ENCODE measurements at regions not wholly inside any gene's neighbourhood (a gene's known extent, or its start where the extent isn't known, plus 50 kb on each side); places are given as distances from the start of the nearest gene placed in this dataset.
"Not testable (repeated sequence)": the region's sequence is repeated elsewhere in the genome, so short reads cannot be mapped to it uniquely, and the experiment has no call there.

DNA sequence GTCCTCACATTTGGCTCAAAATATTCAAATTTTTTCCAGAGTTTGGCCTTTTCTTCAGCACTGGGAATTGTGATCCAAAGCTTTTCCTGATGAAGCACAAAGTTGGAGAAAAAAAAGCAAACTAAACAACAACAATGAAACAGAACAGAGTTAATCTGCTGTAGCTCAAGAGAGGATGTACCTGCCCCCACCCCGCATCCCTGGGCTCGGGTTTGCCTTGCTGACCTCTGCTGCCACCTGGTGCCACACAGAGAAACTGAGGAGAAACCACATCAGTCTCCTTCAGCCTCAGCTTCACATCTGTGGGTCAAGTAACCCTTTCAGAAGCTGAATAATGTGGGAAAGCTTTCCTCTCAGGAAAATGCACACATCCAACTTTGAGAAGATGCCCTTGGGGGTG, 290.4 kb downstream of the RTP5 start:
- TF ChIP-seq, protein P1, sequence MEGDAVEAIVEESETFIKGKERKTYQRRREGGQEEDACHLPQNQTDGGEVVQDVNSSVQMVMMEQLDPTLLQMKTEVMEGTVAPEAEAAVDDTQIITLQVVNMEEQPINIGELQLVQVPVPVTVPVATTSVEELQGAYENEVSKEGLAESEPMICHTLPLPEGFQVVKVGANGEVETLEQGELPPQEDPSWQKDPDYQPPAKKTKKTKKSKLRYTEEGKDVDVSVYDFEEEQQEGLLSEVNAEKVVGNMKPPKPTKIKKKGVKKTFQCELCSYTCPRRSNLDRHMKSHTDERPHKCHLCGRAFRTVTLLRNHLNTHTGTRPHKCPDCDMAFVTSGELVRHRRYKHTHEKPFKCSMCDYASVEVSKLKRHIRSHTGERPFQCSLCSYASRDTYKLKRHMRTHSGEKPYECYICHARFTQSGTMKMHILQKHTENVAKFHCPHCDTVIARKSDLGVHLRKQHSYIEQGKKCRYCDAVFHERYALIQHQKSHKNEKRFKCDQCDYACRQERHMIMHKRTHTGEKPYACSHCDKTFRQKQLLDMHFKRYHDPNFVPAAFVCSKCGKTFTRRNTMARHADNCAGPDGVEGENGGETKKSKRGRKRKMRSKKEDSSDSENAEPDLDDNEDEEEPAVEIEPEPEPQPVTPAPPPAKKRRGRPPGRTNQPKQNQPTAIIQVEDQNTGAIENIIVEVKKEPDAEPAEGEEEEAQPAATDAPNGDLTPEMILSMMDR (IDR thresholded peaks at IDR 0.05), result peak in 2 of 3 donors; percentile 22 to 38
- not testable (repeated sequence) for TF ChIP-seq POLR2AphosphoS5, POLR2A (IDR thresholded peaks at IDR 0.05)
